ENCODE measurements at regions not wholly inside any gene's neighbourhood (a gene's known extent, or its start where the extent isn't known, plus 50 kb on each side); places are given as distances from the start of the nearest gene placed in this dataset.

DNA sequence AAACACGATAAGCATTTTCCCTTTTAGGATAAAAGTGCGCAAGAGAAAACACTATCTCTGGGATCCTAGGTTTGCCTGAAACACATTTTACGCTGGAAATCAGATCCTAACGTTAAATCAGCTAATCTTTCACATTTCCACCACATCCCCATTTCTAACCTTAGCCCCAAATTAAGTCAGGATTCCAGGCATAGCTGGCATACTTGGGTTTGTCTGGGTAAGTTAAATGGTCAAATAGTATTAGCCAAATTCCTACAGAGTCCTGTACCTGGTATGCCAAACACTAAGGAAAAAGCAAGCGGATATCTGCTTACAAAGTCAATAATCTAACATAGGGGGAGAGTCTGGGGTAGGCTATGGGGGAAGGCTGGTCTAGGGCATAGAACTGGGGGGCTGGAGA lies 557.4 kb upstream of the ZFHX3 start:
- H3K27me3 Mint-ChIP-seq, result no peaks in the 10 kb centered on the region
- CTCF ChIA-PET, result no interaction called here
- no peak for DNase-seq
- H3K4me3 Mint-ChIP-seq, result no peak overlapping the region
- H3K27ac Mint-ChIP-seq, result no peak overlapping the region
- POLR2A ChIA-PET, result no interaction called here
- H3K36me3 Mint-ChIP-seq (ENCODE audit: low read depth), result no peaks in the 10 kb centered on the region
- H3K9me3 Mint-ChIP-seq, result peaks cover 14% of the 10 kb centered on the region
- H3K4me1 Mint-ChIP-seq, result no peaks in the 10 kb centered on the region

DNA sequence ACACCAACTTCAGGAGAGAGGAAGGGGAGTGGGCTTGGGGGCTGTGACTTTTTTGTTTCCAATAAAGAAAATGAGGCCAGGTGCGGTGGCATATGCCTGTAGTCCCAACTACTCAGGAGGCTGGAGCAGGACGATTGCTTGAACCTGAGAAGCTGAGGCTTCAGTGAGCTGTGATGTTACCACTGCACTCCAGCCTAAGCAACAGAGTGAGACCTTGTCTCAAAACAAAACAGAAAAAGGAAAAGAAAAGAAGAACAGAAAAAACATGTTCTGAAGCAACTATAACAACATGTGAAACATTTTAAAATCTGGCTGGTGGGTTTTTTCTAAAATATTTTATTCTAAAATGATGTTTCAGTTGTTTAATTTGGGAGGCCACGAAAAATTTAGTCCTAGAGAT lies 554.0 kb upstream of the ZFHX3 start:
- DNase-seq, result no peak
- Mint-ChIP-seq H3K36me3 (ENCODE audit: low read depth) (no peaks in the 10 kb centered on the region), H3K4me3 (no peak overlapping the region), H3K9me3 (peaks cover 25% of the 10 kb centered on the region), H3K27ac (no peak overlapping the region), H3K27me3 (no peaks in the 10 kb centered on the region), H3K4me1 (no peaks in the 10 kb centered on the region)
- POLR2A ChIA-PET, result no interaction called here
- CTCF ChIA-PET, result no interaction called here

- no peak overlapping the region for H3K4me3 Mint-ChIP-seq
- ChIA-PET POLR2A (no interaction called here), CTCF (no interaction called here)
- no peak for DNase-seq
- H3K4me1 Mint-ChIP-seq, result no peaks in the 10 kb centered on the region
- H3K27me3 Mint-ChIP-seq, result no peaks in the 10 kb centered on the region
- peaks cover 18% of the 10 kb centered on the region for H3K9me3 Mint-ChIP-seq
- no peak overlapping the region for H3K27ac Mint-ChIP-seq
- no peaks in the 10 kb centered on the region for H3K36me3 Mint-ChIP-seq (ENCODE audit: low read depth)
Observed at GRCh38 chr16:73599870-73600269, 551.9 kb upstream of the ZFHX3 start.

GRCh38 chr16:73599351-73599750 lies 551.4 kb upstream of the ZFHX3 start:
- no peak for DNase-seq
- ChIA-PET POLR2A (no interaction called here), CTCF (no interaction called here)
- peaks cover 18% of the 10 kb centered on the region for H3K9me3 Mint-ChIP-seq
- no peak overlapping the region for H3K27ac Mint-ChIP-seq
- H3K36me3 Mint-ChIP-seq (ENCODE audit: low read depth), result no peaks in the 10 kb centered on the region
- H3K4me1 Mint-ChIP-seq, result no peaks in the 10 kb centered on the region
- no peak overlapping the region for H3K4me3 Mint-ChIP-seq
- no peaks in the 10 kb centered on the region for H3K27me3 Mint-ChIP-seq

DNA sequence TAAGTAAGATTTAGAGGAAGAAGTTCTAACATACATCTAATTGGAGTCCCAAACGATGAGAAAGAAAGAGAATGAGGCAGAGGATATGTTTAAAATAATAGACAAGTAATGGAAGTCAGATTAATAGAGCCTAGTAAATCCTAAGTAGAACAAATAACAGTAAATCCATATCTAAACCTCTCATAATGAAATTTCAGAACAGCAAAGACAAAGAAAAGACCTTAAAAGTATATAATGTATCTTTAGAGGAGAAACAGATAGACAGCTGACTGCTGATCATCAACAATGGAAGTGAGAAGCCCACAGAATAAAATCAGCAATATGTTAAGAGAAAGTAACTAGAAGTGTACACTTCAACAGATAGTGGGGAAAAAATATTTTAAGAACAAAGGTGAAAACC lies 536.2 kb upstream of the ZFHX3 start:
- POLR2A ChIA-PET, result no interaction called here
- Mint-ChIP-seq H3K4me1 (no peaks in the 10 kb centered on the region), H3K4me3 (no peak overlapping the region), H3K27me3 (no peaks in the 10 kb centered on the region), H3K36me3 (ENCODE audit: low read depth) (no peaks in the 10 kb centered on the region), H3K9me3 (peaks cover 17% of the 10 kb centered on the region), H3K27ac (no peak overlapping the region)
- CTCF ChIA-PET, result no interaction called here
- DNase-seq, result no peak

DNA sequence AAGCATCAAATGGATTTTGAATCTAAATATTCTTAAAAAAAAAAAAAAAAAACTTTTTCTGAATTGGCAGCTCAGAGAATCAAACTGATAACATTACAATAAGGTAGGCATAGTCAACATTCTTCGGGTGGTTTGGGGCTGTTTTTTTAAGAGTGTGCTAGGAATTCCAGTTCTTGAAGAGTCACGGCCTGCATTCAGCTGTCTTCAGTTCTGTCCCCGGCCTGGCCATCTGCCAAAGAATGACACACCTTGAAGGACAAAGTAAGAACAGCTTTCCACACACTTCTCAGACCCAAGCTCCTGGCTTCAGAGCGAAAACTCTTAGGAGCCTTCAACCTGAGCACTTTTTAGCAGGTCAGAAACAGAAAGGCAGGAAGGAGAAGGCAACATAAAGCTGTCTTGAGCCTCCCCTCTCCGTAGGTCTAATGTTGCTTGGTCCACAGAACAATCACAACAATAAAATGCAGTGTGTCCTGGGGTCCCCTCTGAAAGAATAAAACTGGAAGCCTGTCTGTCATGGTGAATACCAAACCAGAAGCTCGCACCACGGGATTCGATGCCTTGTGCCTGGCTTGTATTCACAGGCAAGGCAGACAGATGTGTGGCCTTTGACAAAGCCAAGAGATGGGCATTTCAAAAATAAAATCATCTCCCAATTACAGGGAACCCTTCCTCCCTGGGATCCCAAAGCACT lies 524.4 kb upstream of the ZFHX3 start:
- no peaks in the 10 kb centered on the region for H3K36me3 Mint-ChIP-seq (ENCODE audit: low read depth)
- H3K4me3 Mint-ChIP-seq, result no peak overlapping the region
- no peaks in the 10 kb centered on the region for H3K27me3 Mint-ChIP-seq
- H3K4me1 Mint-ChIP-seq, result no peaks in the 10 kb centered on the region
- ChIA-PET POLR2A (no interaction called here), CTCF (no interaction called here)
- no peak overlapping the region for H3K27ac Mint-ChIP-seq
- no peak for DNase-seq
- H3K9me3 Mint-ChIP-seq, result peaks cover 7% of the 10 kb centered on the region

DNA sequence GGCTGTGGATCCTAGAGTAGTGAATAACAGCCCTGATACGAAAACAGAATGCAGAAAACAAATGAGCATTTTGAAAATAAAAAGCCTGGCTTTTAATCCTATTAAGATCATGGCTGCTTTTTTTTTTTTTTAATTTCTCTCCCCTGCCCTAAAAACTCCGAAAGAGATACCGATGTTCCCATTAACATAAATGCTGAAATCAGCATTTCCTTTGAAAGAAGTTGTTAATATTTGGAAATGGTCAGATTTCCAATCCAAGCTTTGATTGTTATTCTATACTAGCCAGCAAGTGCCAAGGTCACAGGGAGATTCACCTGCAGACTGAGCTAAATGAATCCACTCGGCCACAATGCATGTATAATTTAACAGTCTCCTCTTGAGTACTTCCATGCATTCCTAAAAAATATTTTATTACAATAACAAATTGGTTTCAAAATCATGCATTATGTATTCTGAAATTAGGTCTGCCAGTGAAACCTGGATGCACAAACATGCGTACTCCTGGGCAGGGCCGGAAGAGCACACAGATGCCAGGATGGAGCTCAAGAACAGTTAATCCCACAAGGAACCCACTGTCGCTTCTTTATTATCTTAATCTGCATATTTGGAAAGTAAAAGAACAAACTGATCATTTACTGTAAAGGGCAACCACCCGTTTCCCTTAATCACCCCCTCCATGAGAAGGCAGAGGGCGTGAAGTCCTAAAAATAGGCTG lies 521.5 kb upstream of the ZFHX3 start:
- no peaks in the 10 kb centered on the region for H3K27me3 Mint-ChIP-seq
- H3K36me3 Mint-ChIP-seq (ENCODE audit: low read depth), result no peaks in the 10 kb centered on the region
- ChIA-PET POLR2A (no interaction called here), CTCF (no interaction called here)
- peaks cover 6% of the 10 kb centered on the region for H3K9me3 Mint-ChIP-seq
- no peak overlapping the region for H3K27ac Mint-ChIP-seq
- no peaks in the 10 kb centered on the region for H3K4me1 Mint-ChIP-seq
- no peak overlapping the region for H3K4me3 Mint-ChIP-seq
- DNase-seq, result no peak

GRCh38 chr16:73568769-73569168 lies 520.8 kb upstream of the ZFHX3 start:
- ChIA-PET POLR2A (no interaction called here), CTCF (no interaction called here)
- Mint-ChIP-seq H3K4me1 (no peaks in the 10 kb centered on the region), H3K27ac (no peak overlapping the region), H3K4me3 (no peak overlapping the region), H3K9me3 (peaks cover 9% of the 10 kb centered on the region), H3K36me3 (ENCODE audit: low read depth) (no peaks in the 10 kb centered on the region), H3K27me3 (no peaks in the 10 kb centered on the region)
- DNase-seq, result no peak

DNA sequence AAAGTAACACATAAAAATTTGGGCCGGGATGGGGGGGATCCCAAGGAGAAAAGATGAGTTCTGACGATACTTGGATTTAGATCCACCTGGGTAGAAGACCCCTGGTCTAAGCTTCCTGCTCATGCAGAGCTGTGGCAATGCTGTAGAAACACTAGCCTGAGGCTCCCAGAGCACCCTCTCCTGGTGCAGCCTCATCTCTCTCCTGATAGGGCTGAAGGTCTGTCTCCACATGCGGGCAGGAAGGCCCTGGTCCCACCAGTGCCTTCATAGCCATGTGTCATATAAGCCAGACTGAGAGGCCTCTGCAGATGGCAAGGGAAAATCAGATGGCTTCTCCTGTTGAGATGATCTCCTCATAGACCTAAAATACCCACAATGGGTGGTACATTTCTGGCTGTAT lies 518.0 kb upstream of the ZFHX3 start:
- H3K27ac Mint-ChIP-seq, result no peak overlapping the region
- POLR2A ChIA-PET, result no interaction called here
- H3K9me3 Mint-ChIP-seq, result peaks cover 9% of the 10 kb centered on the region
- CTCF ChIA-PET, result no interaction called here
- no peak for DNase-seq
- no peaks in the 10 kb centered on the region for H3K27me3 Mint-ChIP-seq
- H3K4me1 Mint-ChIP-seq, result no peaks in the 10 kb centered on the region
- no peak overlapping the region for H3K4me3 Mint-ChIP-seq
- no peaks in the 10 kb centered on the region for H3K36me3 Mint-ChIP-seq (ENCODE audit: low read depth)

GRCh38 chr16:73565263-73565662 lies 517.3 kb upstream of the ZFHX3 start:
- H3K9me3 Mint-ChIP-seq, result peaks cover 14% of the 10 kb centered on the region
- no peaks in the 10 kb centered on the region for H3K36me3 Mint-ChIP-seq (ENCODE audit: low read depth)
- H3K4me1 Mint-ChIP-seq, result no peaks in the 10 kb centered on the region
- DNase-seq, result no peak
- H3K27me3 Mint-ChIP-seq, result no peaks in the 10 kb centered on the region
- no peak overlapping the region for H3K27ac Mint-ChIP-seq
- H3K4me3 Mint-ChIP-seq, result no peak overlapping the region
- POLR2A ChIA-PET, result no interaction called here
- CTCF ChIA-PET, result no interaction called here

DNA sequence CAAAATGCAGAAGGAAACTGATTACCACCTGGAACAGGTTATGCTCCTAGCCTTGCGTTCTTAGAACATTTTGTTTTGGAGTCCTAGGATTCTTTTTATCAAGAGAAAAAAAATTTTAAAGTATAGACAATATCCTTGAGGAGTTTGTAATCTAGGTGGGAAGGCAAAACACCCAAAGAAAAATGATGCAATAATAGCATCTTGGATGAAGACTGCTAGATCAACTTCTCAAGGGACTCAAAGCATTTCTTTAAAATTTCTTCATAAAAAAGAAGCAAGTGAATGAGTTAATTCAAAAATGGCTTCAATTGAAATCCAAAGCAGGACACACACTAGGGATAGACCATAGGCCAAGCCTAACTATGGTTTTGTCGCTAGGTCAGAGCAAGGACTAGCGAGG lies 515.8 kb upstream of the ZFHX3 start:
- Mint-ChIP-seq H3K36me3 (ENCODE audit: low read depth) (no peaks in the 10 kb centered on the region), H3K27me3 (no peaks in the 10 kb centered on the region), H3K4me1 (no peaks in the 10 kb centered on the region), H3K9me3 (peaks cover 14% of the 10 kb centered on the region), H3K4me3 (no peak overlapping the region), H3K27ac (no peak overlapping the region)
- no peak for DNase-seq
- CTCF ChIA-PET, result no interaction called here
- POLR2A ChIA-PET, result no interaction called here

DNA sequence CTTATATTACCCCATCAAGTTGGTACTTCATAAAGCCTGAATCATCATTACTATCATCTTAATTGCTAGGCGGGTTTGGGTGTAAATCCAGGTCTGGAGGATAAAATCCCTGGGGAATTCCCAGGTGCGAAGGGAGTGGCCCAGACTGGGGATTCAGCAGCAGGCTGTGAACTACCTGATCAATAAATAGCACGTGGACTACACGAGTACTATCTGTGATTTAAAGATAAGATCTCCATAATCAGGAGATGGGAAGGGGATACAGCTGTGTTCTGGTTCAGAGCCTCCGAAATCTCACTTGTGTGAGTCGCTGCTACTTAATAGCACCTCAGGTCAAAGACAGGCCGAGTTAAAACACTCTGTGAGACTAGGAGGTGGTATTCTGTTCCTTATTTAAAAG lies 512.6 kb upstream of the ZFHX3 start:
- H3K27ac Mint-ChIP-seq, result no peak overlapping the region
- H3K4me3 Mint-ChIP-seq, result no peak overlapping the region
- H3K36me3 Mint-ChIP-seq (ENCODE audit: low read depth), result no peaks in the 10 kb centered on the region

DNA sequence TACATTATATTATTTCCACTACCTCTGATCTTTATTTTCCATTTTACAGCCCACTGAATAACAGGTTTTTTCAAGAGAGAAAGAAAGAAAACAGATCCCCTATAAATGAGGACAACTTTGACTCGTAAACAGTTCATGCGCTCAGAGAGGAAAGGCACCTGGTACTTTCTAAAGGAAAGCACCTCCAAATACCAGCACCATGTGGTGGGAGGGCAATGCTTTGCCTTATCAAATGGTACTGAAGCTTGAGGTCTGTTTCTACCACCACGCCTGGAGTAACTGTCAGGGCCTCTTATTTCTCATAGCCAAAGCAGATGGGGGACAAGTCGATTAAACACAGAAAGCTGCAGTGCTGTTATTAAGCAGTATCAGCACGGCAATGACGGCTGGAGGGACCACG lies 510.3 kb upstream of the ZFHX3 start:
- H3K27ac Mint-ChIP-seq, result no peak overlapping the region
- POLR2A ChIA-PET, result no interaction called here
- DNase-seq, result no peak
- H3K36me3 Mint-ChIP-seq (ENCODE audit: low read depth), result no peaks in the 10 kb centered on the region
- CTCF ChIA-PET, result no interaction called here
- no peaks in the 10 kb centered on the region for H3K27me3 Mint-ChIP-seq
- peaks cover 9% of the 10 kb centered on the region for H3K9me3 Mint-ChIP-seq
- H3K4me1 Mint-ChIP-seq, result no peaks in the 10 kb centered on the region
- no peak overlapping the region for H3K4me3 Mint-ChIP-seq

More for the DNA sequence above, 512.6 kb upstream of the ZFHX3 start:
- no peaks in the 10 kb centered on the region for H3K27me3 Mint-ChIP-seq
- CTCF ChIA-PET, result no interaction called here
- peaks cover 15% of the 10 kb centered on the region for H3K9me3 Mint-ChIP-seq
- no peak for DNase-seq
- POLR2A ChIA-PET, result no interaction called here
- no peaks in the 10 kb centered on the region for H3K4me1 Mint-ChIP-seq

DNA sequence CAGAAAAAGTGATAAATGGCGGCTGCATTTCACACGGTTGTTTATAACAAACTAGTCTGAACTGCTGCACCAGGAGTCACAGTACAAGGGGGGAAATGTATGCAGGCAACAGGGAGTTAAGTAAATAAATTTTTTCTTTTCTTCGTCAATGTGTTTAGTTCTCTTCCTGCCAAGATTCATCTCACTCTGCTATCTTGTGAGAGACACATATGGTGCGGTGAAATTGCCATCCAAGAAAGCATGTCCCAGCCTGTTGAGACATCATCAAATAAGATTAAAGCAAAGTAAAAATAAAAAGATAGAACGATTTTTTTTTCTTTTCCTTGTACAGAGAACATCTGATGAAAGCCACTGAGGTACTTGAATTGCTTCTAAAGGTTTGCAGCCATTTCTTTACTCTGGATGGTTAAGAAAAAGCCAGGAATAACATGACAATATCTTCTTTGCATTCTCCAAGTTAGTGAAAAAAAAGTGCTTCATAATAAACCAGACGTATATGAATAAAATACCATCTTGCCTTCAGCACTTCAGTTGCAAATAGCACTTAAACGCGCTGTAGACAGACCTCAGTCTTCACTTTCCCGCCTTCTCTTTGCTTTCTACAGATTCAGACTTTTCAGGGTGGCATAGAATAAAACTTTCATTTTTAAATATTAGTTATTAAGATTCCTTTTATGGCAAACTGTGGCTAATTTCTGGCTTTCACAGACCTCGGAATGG lies 506.2 kb upstream of the ZFHX3 start:
- Mint-ChIP-seq H3K4me3 (no peak overlapping the region), H3K27ac (no peak overlapping the region), H3K9me3 (peaks cover 6% of the 10 kb centered on the region), H3K4me1 (no peaks in the 10 kb centered on the region), H3K36me3 (ENCODE audit: low read depth) (no peaks in the 10 kb centered on the region), H3K27me3 (no peaks in the 10 kb centered on the region)
- DNase-seq, result no peak
- CTCF ChIA-PET, result no interaction called here
- POLR2A ChIA-PET, result no interaction called here

All from activated CD4-positive, alpha-beta memory T cell treated with anti-CD3 and anti-CD28 coated beads, Interleukin-2, amount 10 ng/mL, durations not matched to agents 7 days and 5 days (primary cell).